ENCODE measurements at regions not wholly inside any gene's neighbourhood (a gene's known extent, or its start where the extent isn't known, plus 50 kb on each side); places are given as distances from the start of the nearest gene placed in this dataset.
"Not testable (repeated sequence)": the region's sequence is repeated elsewhere in the genome, so short reads cannot be mapped to it uniquely, and the experiment has no call there.

- DNase-seq, result not testable (repeated sequence)
Observed at GRCh38 chr5:93213111-93213794, 367.8 kb downstream of the NR2F1-AS1 start.

- no peak for DNase-seq
Observed at GRCh38 chr5:93209476-93209875, 371.5 kb downstream of the NR2F1-AS1 start.

- DNase-seq, result no peak
Observed at GRCh38 chr5:93208141-93208751, 372.8 kb downstream of the NR2F1-AS1 start.

GRCh38 chr5:93206203-93206602 is 374.8 kb downstream of the NR2F1-AS1 start:
- DNase-seq, result no peak

GRCh38 chr5:93201061-93201460 is 380.0 kb downstream of the NR2F1-AS1 start:
- DNase-seq, result no peak

GRCh38 chr5:93196986-93197385 is 384.0 kb downstream of the NR2F1-AS1 start:
- DNase-seq, result no peak

GRCh38 chr5:93193431-93194347 is 387.3 kb downstream of the NR2F1-AS1 start:
- no peak for DNase-seq

GRCh38 chr5:93192683-93193082 is 388.3 kb downstream of the NR2F1-AS1 start:
- no peak for DNase-seq

GRCh38 chr5:93192087-93192486 is 388.9 kb downstream of the NR2F1-AS1 start:
- DNase-seq, result no peak

GRCh38 chr5:93191035-93191817 is 389.8 kb downstream of the NR2F1-AS1 start:
- DNase-seq, result no peak

- no peak for DNase-seq
Observed at GRCh38 chr5:93189707-93190120, 391.3 kb downstream of the NR2F1-AS1 start.

GRCh38 chr5:93188876-93189485 is 392.0 kb downstream of the NR2F1-AS1 start:
- no peak for DNase-seq

GRCh38 chr5:93186076-93186682 is 394.8 kb downstream of the NR2F1-AS1 start:
- no peak for DNase-seq

GRCh38 chr5:93184041-93184440 is 397.0 kb downstream of the NR2F1-AS1 start:
- no peak for DNase-seq

GRCh38 chr5:93179466-93179865 is 401.6 kb downstream of the NR2F1-AS1 start:
- no peak for DNase-seq

- no peak for DNase-seq
Observed at GRCh38 chr5:93174930-93175329, 406.1 kb downstream of the NR2F1-AS1 start.

- no peak for DNase-seq
Observed at GRCh38 chr5:93165559-93165958, 415.5 kb downstream of the NR2F1-AS1 start.

GRCh38 chr5:93164690-93165089 is 416.3 kb downstream of the NR2F1-AS1 start:
- DNase-seq, result no peak

GRCh38 chr5:93163010-93163663 is 417.9 kb downstream of the NR2F1-AS1 start:
- no peak for DNase-seq

GRCh38 chr5:93161661-93162654 is 419.1 kb downstream of the NR2F1-AS1 start:
- no peak for DNase-seq

Measured in activated CD4-positive, alpha-beta T cell treated with anti-CD3 and anti-CD28 coated beads, Interleukin-10, Interleukin-2, amounts not matched to agents 100 ng/mL and 50 ng/mL, durations not matched to agents 16 hours and 8 hours (primary cell).